GM18873 (cell line): ENCODE measurements at regions not wholly inside any gene's neighbourhood (a gene's known extent, or its start where the extent isn't known, plus 50 kb on each side); places are given as distances from the start of the nearest gene placed in this dataset.
A peak's percentile ranks its signal among the peaks of the same experiment; 100 is the strongest.

ENCODE experiments used
- ATAC-seq: cut with Tn5 transposase; IDR thresholded peaks from one replicate; pipeline ENCODE4 v1.9.1; 2021; ENCODE audit warnings: mild to moderate bottlenecking, moderate library complexity, moderate number of reproducible peaks; ENCODE audit not compliant: unreplicated experiment, low FRiP score

DNA sequence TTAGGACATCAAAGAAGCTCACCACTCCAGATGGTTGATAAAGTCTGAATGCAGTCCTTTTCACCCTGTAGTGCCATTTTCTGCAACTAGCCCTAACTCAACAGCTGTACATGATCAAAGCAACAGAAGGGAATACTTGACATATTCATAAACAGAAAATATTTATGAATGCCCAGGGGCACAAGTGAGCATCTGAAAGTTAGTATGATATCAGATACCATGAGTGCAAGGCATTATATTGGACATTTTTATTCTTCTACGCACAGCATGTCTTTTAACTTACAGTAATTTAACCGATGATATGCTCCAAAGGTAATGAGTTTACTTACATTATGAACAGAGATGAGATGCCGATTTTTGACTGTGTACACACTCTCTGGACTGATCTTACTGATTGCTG is 142.0 kb downstream of the MCHR2 start:
- ATAC-seq = no peak

DNA sequence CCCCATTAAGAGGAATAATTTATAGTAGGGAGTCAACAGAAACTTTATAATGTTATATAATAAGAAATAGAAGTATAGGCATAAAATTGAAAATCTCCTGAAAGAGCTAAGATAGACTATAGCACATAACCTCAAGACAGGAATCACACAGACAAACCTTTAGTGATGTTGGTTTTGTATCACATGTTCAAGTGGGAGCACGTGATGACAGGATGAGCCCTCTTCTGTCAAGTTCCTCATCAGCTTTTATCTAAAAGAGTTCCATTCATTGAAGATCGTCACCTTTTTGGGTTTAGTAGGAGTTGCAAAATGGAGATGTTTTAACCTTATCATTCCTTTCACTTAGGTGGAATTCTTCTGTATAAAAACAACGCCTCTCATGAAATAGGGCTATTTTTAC is 127.0 kb downstream of the MCHR2 start:
- ATAC-seq = no peak

DNA sequence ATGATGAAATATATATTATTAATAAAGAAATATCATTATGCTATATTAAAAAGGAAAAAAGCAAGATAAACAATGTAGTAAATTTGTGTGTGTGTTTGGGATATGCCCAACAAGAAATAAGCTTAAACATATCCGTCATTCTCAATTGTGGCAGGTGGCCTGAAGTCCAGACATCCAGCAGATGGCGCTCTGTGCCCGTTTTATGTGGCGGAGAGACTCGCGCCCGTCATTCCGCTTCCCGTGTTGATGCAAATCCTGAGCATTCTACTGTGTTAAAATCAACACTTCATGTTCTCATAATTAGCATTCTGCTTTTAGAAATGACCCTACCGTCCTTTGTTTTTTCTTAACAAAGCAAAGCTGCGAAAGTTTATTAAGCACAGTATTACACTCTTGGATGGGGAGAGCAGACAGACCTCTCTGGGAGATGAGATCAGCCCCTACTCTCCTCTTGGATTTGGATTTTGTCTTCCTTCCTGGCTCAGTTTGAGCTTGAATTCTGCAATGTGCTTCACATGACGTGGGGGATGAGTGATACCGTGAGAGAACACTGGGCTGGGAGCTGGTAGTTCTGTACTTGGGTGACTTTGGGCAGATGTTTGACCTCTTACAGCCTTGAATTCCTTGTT is 125.8 kb downstream of the MCHR2 start:
- peak; percentile 94 for ATAC-seq
